ENCODE measurements at regions not wholly inside any gene's neighbourhood (a gene's known extent, or its start where the extent isn't known, plus 50 kb on each side); places are given as distances from the start of the nearest gene placed in this dataset.

DNA sequence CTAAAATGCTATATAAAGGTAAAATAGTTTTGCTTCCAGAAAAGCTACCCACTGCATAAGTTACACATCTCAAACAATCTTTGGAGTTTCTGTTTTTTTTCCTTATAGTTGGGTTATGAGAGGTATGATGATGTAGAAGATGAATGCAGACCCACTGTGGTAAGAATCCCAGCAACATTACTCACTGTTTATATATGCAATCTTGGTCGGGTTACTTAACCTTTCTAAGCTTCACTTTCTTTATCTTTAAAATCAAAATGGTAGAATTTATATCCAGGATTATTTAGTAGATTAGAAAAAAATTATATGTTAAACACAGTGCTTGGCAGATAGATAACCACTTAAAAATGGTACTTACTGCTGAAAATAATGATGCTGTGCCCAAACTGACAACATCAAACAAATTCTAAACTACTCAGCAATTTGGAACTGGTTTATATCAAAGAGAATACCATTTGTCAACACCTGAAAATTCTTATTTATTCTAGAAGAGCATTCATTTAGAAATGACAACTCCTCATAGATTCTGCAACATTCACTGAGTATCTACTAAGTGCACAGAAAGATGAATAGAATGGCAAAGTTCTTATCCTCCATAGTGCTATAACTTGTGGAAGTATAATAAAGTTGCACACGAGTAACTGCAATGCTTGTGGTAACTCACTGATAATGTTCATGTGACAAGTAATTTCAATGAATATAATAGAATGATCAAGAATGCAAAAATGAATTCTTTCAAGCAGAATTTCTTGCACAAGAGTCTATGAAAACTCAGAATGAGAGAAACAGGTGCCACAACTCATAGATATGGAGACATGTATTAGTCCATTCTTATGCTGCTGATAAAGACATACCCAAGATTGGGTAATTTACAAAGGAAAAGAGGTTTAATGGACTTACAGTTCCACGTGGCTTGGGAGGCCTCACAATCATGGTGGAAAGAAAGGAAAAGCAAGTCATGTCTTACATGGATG is 129.0 kb upstream of the SLC7A14 start:
- H3K4me3 ChIP-seq (ENCODE audit: low read depth in 1 of 3, low read length in 3 of 3): no peak overlapping the region
- no peaks in the 10 kb centered on the region for H3K27me3 ChIP-seq (ENCODE audit: control insufficient read depth in 3 of 3, insufficient read depth in 3 of 3, low read length in 3 of 3)
- H3K9me3 ChIP-seq (ENCODE audit: control insufficient read depth in 2 of 2, insufficient read depth in 1 of 2, low read depth in 1 of 2, low read length in 1 of 2): peaks cover 0 to 9% of the 10 kb centered on the region in 2 donors
- WGBS, 3 donors: 68 to 70% (median 70%) methylated on average over 3 of the region's 3 CpGs
- no peak for FAIRE-seq
- H3K27ac ChIP-seq (ENCODE audit: low read depth in 1 of 3, low read length in 2 of 3): no peak overlapping the region
- H3K4me1 ChIP-seq (ENCODE audit: control insufficient read depth in 3 of 3, insufficient read depth in 2 of 3, low read depth in 1 of 3, low read length in 2 of 3): no peaks in the 10 kb centered on the region
- no peak for DNase-seq
- no peaks in the 10 kb centered on the region for H3K36me3 ChIP-seq (ENCODE audit: control insufficient read depth in 3 of 3, insufficient read depth in 2 of 3, low read depth in 1 of 3, low read length in 3 of 3)

- Histone ChIP-seq H3K36me3 (ENCODE audit: control insufficient read depth in 3 of 3, insufficient read depth in 2 of 3, low read depth in 1 of 3, low read length in 3 of 3) (no peaks in the 10 kb centered on the region), H3K4me3 (ENCODE audit: low read depth in 1 of 3, low read length in 3 of 3) (no peak overlapping the region), H3K27me3 (ENCODE audit: control insufficient read depth in 3 of 3, insufficient read depth in 3 of 3, low read length in 3 of 3) (no peaks in the 10 kb centered on the region), H3K4me1 (ENCODE audit: control insufficient read depth in 3 of 3, insufficient read depth in 2 of 3, low read depth in 1 of 3, low read length in 2 of 3) (no peaks in the 10 kb centered on the region), H3K9me3 (ENCODE audit: control insufficient read depth in 2 of 2, insufficient read depth in 1 of 2, low read depth in 1 of 2, low read length in 1 of 2) (peaks cover 0 to 15% of the 10 kb centered on the region in 2 donors), H3K27ac (ENCODE audit: low read depth in 1 of 3, low read length in 2 of 3) (no peak overlapping the region)
- FAIRE-seq: no peak
- whole genome bisulfite sequencing, 3 donors: 83 to 90% (median 85%) methylated on average over 3 of the region's 3 CpGs
- DNase-seq: no peak
These were observed 128.2 kb upstream of the SLC7A14 start for GRCh38 chr3:170714122-170714521.

DNA sequence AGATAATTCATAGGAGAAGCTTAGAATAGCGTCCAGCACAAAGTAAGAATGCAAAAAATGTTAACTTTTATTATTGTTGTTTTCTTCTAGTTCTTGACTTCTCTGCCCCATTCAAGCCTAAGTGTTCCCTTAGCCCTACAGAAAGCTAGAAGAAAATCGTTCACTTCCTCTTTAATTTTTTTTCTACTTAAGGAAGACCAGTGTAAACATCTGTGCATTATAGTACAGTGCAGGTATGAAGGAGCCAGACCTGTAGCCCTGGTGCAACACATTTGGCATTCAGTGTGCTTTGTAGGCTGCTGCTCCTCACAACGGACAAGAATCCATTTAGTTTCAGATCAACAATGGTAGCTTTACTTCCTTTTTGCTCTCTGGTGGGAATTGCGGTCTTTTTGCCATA is 127.8 kb upstream of the SLC7A14 start:
- DNase-seq (no peak), FAIRE-seq (no peak)
- no peaks in the 10 kb centered on the region for H3K4me1 ChIP-seq (ENCODE audit: control insufficient read depth in 3 of 3, insufficient read depth in 2 of 3, low read depth in 1 of 3, low read length in 2 of 3)
- WGBS, 3 donors: 68 to 70% (median 69%) methylated on average over 4 of the region's 4 CpGs
- no peak overlapping the region for H3K4me3 ChIP-seq (ENCODE audit: low read depth in 1 of 3, low read length in 3 of 3)
- no peaks in the 10 kb centered on the region for H3K36me3 ChIP-seq (ENCODE audit: control insufficient read depth in 3 of 3, insufficient read depth in 2 of 3, low read depth in 1 of 3, low read length in 3 of 3)
- H3K27ac ChIP-seq (ENCODE audit: low read depth in 1 of 3, low read length in 2 of 3): no peak overlapping the region
- peaks cover 0 to 17% of the 10 kb centered on the region in 2 donors for H3K9me3 ChIP-seq (ENCODE audit: control insufficient read depth in 2 of 2, insufficient read depth in 1 of 2, low read depth in 1 of 2, low read length in 1 of 2)
- H3K27me3 ChIP-seq (ENCODE audit: control insufficient read depth in 3 of 3, insufficient read depth in 3 of 3, low read length in 3 of 3): no peaks in the 10 kb centered on the region

DNA sequence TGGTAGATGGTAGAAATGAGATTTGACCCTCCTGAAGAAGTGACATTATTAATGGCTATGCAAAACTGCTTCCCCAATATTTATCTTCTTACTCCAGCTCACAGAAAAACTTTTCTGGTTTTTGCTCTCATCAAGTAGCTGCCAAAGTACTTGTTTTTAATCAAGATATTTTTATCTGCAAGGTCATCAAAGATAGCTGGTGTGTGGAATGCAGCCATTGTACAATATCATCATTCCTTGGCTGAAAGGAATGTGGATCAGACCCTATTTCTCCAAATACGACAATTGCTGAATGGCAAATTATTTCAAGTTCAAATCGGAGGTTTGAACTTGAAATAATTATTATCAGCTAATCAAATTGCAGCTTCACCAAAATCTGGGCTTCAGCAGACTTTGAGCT is 126.9 kb upstream of the SLC7A14 start:
- FAIRE-seq (no peak), DNase-seq (no peak)
- peaks cover 0 to 17% of the 10 kb centered on the region in 2 donors for H3K9me3 ChIP-seq (ENCODE audit: control insufficient read depth in 2 of 2, insufficient read depth in 1 of 2, low read depth in 1 of 2, low read length in 1 of 2)
- no peaks in the 10 kb centered on the region for H3K27me3 ChIP-seq (ENCODE audit: control insufficient read depth in 3 of 3, insufficient read depth in 3 of 3, low read length in 3 of 3)
- no peak overlapping the region for H3K4me3 ChIP-seq (ENCODE audit: low read depth in 1 of 3, low read length in 3 of 3)
- no peak overlapping the region for H3K27ac ChIP-seq (ENCODE audit: low read depth in 1 of 3, low read length in 2 of 3)
- 67 to 83% (median 74%) methylated on average over 2 of the region's 2 CpGs for WGBS, 3 donors
- no peaks in the 10 kb centered on the region for H3K4me1 ChIP-seq (ENCODE audit: control insufficient read depth in 3 of 3, insufficient read depth in 2 of 3, low read depth in 1 of 3, low read length in 2 of 3)
- no peaks in the 10 kb centered on the region for H3K36me3 ChIP-seq (ENCODE audit: control insufficient read depth in 3 of 3, insufficient read depth in 2 of 3, low read depth in 1 of 3, low read length in 3 of 3)

GRCh38 chr3:170712336-170712735 is 126.5 kb upstream of the SLC7A14 start:
- H3K4me3 ChIP-seq (ENCODE audit: low read depth in 1 of 3, low read length in 3 of 3): no peak overlapping the region
- no peak for FAIRE-seq
- H3K36me3 ChIP-seq (ENCODE audit: control insufficient read depth in 3 of 3, insufficient read depth in 2 of 3, low read depth in 1 of 3, low read length in 3 of 3): no peaks in the 10 kb centered on the region
- H3K27me3 ChIP-seq (ENCODE audit: control insufficient read depth in 3 of 3, insufficient read depth in 3 of 3, low read length in 3 of 3): no peaks in the 10 kb centered on the region
- no peak overlapping the region for H3K27ac ChIP-seq (ENCODE audit: low read depth in 1 of 3, low read length in 2 of 3)
- H3K4me1 ChIP-seq (ENCODE audit: control insufficient read depth in 3 of 3, insufficient read depth in 2 of 3, low read depth in 1 of 3, low read length in 2 of 3): no peaks in the 10 kb centered on the region
- 78 to 86% (median 79%) methylated on average over 1 of the region's 1 CpG for WGBS, 3 donors
- peaks cover 0 to 17% of the 10 kb centered on the region in 2 donors for H3K9me3 ChIP-seq (ENCODE audit: control insufficient read depth in 2 of 2, insufficient read depth in 1 of 2, low read depth in 1 of 2, low read length in 1 of 2)
- DNase-seq: no peak

DNA sequence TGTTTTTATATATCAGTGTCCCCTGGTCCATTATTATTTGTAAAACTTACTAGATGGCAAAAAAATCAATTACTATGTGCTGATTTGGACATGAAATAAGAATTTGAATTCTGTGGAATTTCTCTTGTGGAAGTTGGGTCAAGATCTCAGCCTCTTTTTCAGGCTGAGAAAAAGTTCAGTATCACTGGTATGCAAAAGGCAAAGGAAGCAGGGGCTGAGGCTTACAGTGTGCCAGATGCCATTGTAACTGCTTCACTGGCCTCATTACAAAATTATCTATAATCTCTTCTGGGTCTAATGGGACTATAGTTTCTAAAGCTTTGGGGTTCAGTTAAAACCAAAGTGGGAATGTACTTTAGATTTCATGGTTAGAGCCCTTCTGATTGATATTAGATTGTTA is 125.9 kb upstream of the SLC7A14 start:
- DNase-seq: no peak
- H3K4me3 ChIP-seq (ENCODE audit: low read depth in 1 of 3, low read length in 3 of 3): no peak overlapping the region
- H3K9me3 ChIP-seq (ENCODE audit: control insufficient read depth in 2 of 2, insufficient read depth in 1 of 2, low read depth in 1 of 2, low read length in 1 of 2): peaks cover 0 to 17% of the 10 kb centered on the region in 2 donors
- no peak for FAIRE-seq
- H3K36me3 ChIP-seq (ENCODE audit: control insufficient read depth in 3 of 3, insufficient read depth in 2 of 3, low read depth in 1 of 3, low read length in 3 of 3): no peaks in the 10 kb centered on the region
- H3K27ac ChIP-seq (ENCODE audit: low read depth in 1 of 3, low read length in 2 of 3): no peak overlapping the region
- H3K27me3 ChIP-seq (ENCODE audit: control insufficient read depth in 3 of 3, insufficient read depth in 3 of 3, low read length in 3 of 3): no peaks in the 10 kb centered on the region
- H3K4me1 ChIP-seq (ENCODE audit: control insufficient read depth in 3 of 3, insufficient read depth in 2 of 3, low read depth in 1 of 3, low read length in 2 of 3): no peaks in the 10 kb centered on the region

GRCh38 chr3:170709046-170709445 is 123.2 kb upstream of the SLC7A14 start:
- Histone ChIP-seq H3K4me3 (ENCODE audit: low read depth in 1 of 3, low read length in 3 of 3) (no peak overlapping the region), H3K9me3 (ENCODE audit: control insufficient read depth in 2 of 2, insufficient read depth in 1 of 2, low read depth in 1 of 2, low read length in 1 of 2) (peaks cover 0 to 17% of the 10 kb centered on the region in 2 donors), H3K4me1 (ENCODE audit: control insufficient read depth in 3 of 3, insufficient read depth in 2 of 3, low read depth in 1 of 3, low read length in 2 of 3) (no peaks in the 10 kb centered on the region), H3K27ac (ENCODE audit: low read depth in 1 of 3, low read length in 2 of 3) (no peak overlapping the region), H3K27me3 (ENCODE audit: control insufficient read depth in 3 of 3, insufficient read depth in 3 of 3, low read length in 3 of 3) (no peaks in the 10 kb centered on the region), H3K36me3 (ENCODE audit: control insufficient read depth in 3 of 3, insufficient read depth in 2 of 3, low read depth in 1 of 3, low read length in 3 of 3) (no peaks in the 10 kb centered on the region)
- FAIRE-seq (no peak), DNase-seq (no peak)
- WGBS, 3 donors: 84 to 100% (median 88%) methylated on average over 1 of the region's 1 CpG

DNA sequence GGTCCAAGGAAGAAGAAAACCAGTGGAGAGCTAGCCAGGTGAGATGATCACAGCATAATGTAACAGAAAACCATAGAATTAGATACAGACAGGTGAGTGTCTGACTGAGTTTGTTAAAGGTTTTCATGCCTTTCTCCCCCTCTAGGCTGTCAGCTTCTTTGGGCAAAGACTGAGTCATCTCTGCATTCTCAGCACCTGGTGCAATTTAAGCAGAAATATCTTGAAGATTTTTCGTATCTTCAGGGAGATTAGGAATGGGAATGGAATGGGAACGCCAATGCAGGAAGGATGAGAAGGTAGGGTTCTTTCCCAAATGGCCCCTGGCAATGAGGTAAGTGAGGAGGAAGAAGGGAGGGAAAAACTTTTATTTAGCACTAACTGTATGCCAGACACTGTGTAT is 122.0 kb upstream of the SLC7A14 start:
- FAIRE-seq (no peak), DNase-seq (no peak)
- Histone ChIP-seq H3K27ac (ENCODE audit: low read depth in 1 of 3, low read length in 2 of 3) (no peak overlapping the region), H3K36me3 (ENCODE audit: control insufficient read depth in 3 of 3, insufficient read depth in 2 of 3, low read depth in 1 of 3, low read length in 3 of 3) (no peaks in the 10 kb centered on the region), H3K4me1 (ENCODE audit: control insufficient read depth in 3 of 3, insufficient read depth in 2 of 3, low read depth in 1 of 3, low read length in 2 of 3) (no peaks in the 10 kb centered on the region), H3K27me3 (ENCODE audit: control insufficient read depth in 3 of 3, insufficient read depth in 3 of 3, low read length in 3 of 3) (no peaks in the 10 kb centered on the region), H3K4me3 (ENCODE audit: low read depth in 1 of 3, low read length in 3 of 3) (no peak overlapping the region), H3K9me3 (ENCODE audit: control insufficient read depth in 2 of 2, insufficient read depth in 1 of 2, low read depth in 1 of 2, low read length in 1 of 2) (peaks cover 0 to 22% of the 10 kb centered on the region in 2 donors)
- 71 to 92% (median 88%) methylated on average over 2 of the region's 2 CpGs for WGBS, 3 donors

- Histone ChIP-seq H3K36me3 (ENCODE audit: control insufficient read depth in 3 of 3, insufficient read depth in 2 of 3, low read depth in 1 of 3, low read length in 3 of 3) (no peaks in the 10 kb centered on the region), H3K27ac (ENCODE audit: low read depth in 1 of 3, low read length in 2 of 3) (no peak overlapping the region), H3K27me3 (ENCODE audit: control insufficient read depth in 3 of 3, insufficient read depth in 3 of 3, low read length in 3 of 3) (no peaks in the 10 kb centered on the region), H3K4me1 (ENCODE audit: control insufficient read depth in 3 of 3, insufficient read depth in 2 of 3, low read depth in 1 of 3, low read length in 2 of 3) (no peaks in the 10 kb centered on the region), H3K9me3 (ENCODE audit: control insufficient read depth in 2 of 2, insufficient read depth in 1 of 2, low read depth in 1 of 2, low read length in 1 of 2) (peaks cover 0 to 18% of the 10 kb centered on the region in 2 donors), H3K4me3 (ENCODE audit: low read depth in 1 of 3, low read length in 3 of 3) (no peak overlapping the region)
- DNase-seq (no peak), FAIRE-seq (no peak)
- WGBS, 3 donors: 67 to 82% (median 75%) methylated on average over 5 of the region's 5 CpGs
These were observed 119.3 kb upstream of the SLC7A14 start for GRCh38 chr3:170705131-170705530.

Data from small intestine (tissue), 7 donors.